ENCODE measurements at regions not wholly inside any gene's neighbourhood (a gene's known extent, or its start where the extent isn't known, plus 50 kb on each side); places are given as distances from the start of the nearest gene placed in this dataset.

- no peak for DNase-seq (ENCODE audit: insufficient read length, low spot score)
- TF ChIP-seq CTCF (IDR thresholded peaks at IDR 0.05; ENCODE audit: insufficient read depth, missing control alignments): no peak
- no peak for FAIRE-seq
These were observed 1041.8 kb downstream of the VRK1 start for GRCh38 chr14:97838986-97839385.

- FAIRE-seq (no peak), DNase-seq (ENCODE audit: insufficient read length, low spot score) (no peak)
- TF ChIP-seq CTCF (IDR thresholded peaks at IDR 0.05; ENCODE audit: insufficient read depth, missing control alignments): no peak
These were observed 1043.0 kb downstream of the VRK1 start for GRCh38 chr14:97840159-97840558.

GRCh38 chr14:97841762-97842161 is 1044.6 kb downstream of the VRK1 start:
- DNase-seq (ENCODE audit: insufficient read length, low spot score) (no peak), FAIRE-seq (no peak)
- no peak for TF ChIP-seq CTCF (IDR thresholded peaks at IDR 0.05; ENCODE audit: insufficient read depth, missing control alignments)

GRCh38 chr14:97843066-97843465 is 1045.9 kb downstream of the VRK1 start:
- DNase-seq (ENCODE audit: insufficient read length, low spot score) (no peak), FAIRE-seq (no peak)
- no peak for TF ChIP-seq CTCF (IDR thresholded peaks at IDR 0.05; ENCODE audit: insufficient read depth, missing control alignments)

- DNase-seq (ENCODE audit: insufficient read length, low spot score): no peak
- FAIRE-seq: no peak
- TF ChIP-seq CTCF (IDR thresholded peaks at IDR 0.05; ENCODE audit: insufficient read depth, missing control alignments): no peak
These were observed 1046.9 kb downstream of the VRK1 start for GRCh38 chr14:97844042-97844441.

- DNase-seq (ENCODE audit: insufficient read length, low spot score) (no peak), FAIRE-seq (no peak)
- TF ChIP-seq CTCF (IDR thresholded peaks at IDR 0.05; ENCODE audit: insufficient read depth, missing control alignments): no peak
These were observed 1049.0 kb downstream of the VRK1 start for GRCh38 chr14:97846156-97846555.

- TF ChIP-seq CTCF (IDR thresholded peaks at IDR 0.05; ENCODE audit: insufficient read depth, missing control alignments): no peak
- DNase-seq (ENCODE audit: insufficient read length, low spot score): no peak
- FAIRE-seq: no peak
These were observed 1051.3 kb downstream of the VRK1 start for GRCh38 chr14:97848317-97848980.
